Spinal cord (tissue), 9 donors: ENCODE measurements at regions not wholly inside any gene's neighbourhood (a gene's known extent, or its start where the extent isn't known, plus 50 kb on each side); places are given as distances from the start of the nearest gene placed in this dataset.
A peak's percentile ranks its signal among the peaks of the same experiment; 100 is the strongest.

Experiments
- DNase-seq, 6 donors: peaks; one replicate each; pipeline versions ENCODE4 v3.0.0 to v3.0.0-alpha.2; 2013 to 2015; ENCODE audit warnings: low spot score in 6 of 6, low read depth in 4 of 6
- H3K27ac ChIP-seq: one replicate; pipeline ENCODE4 v1.5.1; 2013; ENCODE audit warnings: low read depth, low read length, control low read depth
- H3K27me3 ChIP-seq: one replicate; pipeline ENCODE4 v1.6.1; 2013; ENCODE audit warnings: low read length; ENCODE audit not compliant: control insufficient read depth, insufficient read depth
- H3K36me3 ChIP-seq: one replicate; pipeline ENCODE4 v1.6.1; 2013; ENCODE audit warnings: low read length; ENCODE audit not compliant: control insufficient read depth, insufficient read depth
- H3K4me1 ChIP-seq: one replicate; pipeline ENCODE4 v1.6.1; 2013; ENCODE audit warnings: low read length; ENCODE audit not compliant: control insufficient read depth, insufficient read depth
- H3K4me3 ChIP-seq: one replicate; pipeline ENCODE4 v1.5.1; 2013; ENCODE audit warnings: low read depth, low read length, control low read depth
- H3K9me3 ChIP-seq: one replicate; pipeline ENCODE4 v1.6.1; 2013; ENCODE audit warnings: low read length; ENCODE audit not compliant: control insufficient read depth, insufficient read depth
- WGBS: methylation state at CpG from one replicate; pipeline ENCODE4 v1.1.5; 2013; ENCODE audit warnings: missing lambda C conversion rate; ENCODE audit not compliant: insufficient coverage; 5-methylcytosine and 5-hydroxymethylcytosine counted together
- donor health status: healthy.

DNA sequence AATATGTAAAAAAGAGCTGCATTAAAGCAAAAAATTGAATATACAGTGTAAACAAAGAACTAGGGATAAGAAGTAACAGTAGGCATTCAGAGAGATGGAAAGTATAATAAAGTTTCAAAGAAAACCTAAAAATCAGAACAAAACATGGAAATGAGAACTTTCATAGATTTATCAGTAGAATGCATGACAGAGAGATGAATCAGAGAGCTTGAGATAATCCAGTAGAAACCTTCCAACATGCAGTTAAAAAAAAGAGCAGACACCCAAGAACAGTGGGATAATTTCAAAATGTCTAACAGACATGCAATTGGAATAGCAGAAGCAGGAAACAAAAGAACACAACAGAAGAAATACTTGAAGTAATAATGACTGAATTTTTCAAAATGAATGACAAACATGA, 1384.2 kb downstream of the CDH11 start:
- Histone ChIP-seq H3K27me3 (no peaks in the 10 kb centered on the region), H3K9me3 (no peaks in the 10 kb centered on the region), H3K36me3 (no peaks in the 10 kb centered on the region), H3K4me1 (no peaks in the 10 kb centered on the region), H3K27ac (no peak overlapping the region), H3K4me3 (no peak overlapping the region)
- DNase-seq, result no peak

DNA sequence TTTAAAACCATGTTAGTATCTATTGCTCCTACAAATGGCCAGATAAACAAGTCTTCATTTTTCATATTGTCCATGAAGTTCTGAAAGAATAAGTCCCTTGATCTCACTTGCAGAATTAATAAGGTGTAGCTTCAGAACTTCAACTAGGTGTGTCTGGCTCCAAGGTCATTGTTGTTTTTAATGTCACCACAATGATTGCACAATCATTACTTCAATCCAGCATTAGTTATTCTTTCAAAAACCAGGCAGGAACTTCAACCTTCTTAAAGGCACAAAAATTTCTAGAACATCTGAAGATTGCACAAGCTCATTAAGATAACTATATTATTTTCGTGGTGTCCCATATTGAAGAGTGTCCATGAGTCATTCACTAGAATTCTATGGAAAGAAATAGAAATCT, 1386.4 kb downstream of the CDH11 start:
- no CpG with 5 or more reads among the region's 1 CpG for WGBS
- no peaks in the 10 kb centered on the region for H3K27me3 ChIP-seq
- no peak for DNase-seq

DNA sequence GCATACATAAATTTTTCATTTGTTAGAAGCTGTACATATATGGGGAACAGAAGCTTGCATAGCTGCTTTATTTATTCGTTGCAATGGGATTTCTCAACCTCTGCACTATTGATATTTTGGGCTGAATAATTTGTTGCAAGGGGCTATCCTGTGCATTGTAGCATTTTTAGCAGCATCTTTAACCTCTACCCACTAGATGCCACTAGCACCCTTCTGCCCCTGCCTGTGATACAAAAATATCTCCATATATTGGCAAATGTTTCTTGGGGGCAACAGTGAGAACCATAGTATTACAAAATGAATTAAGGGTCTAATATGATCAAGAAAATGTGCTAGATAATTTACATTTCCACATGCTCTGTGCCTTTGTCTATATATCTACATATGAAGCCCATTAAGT, 1401.0 kb downstream of the CDH11 start:
- peak in 2 of 6 donors; percentile 15 to 49 for DNase-seq
- 60% methylated on average over 1 of the region's 1 CpG for WGBS
- Histone ChIP-seq H3K9me3 (no peaks in the 10 kb centered on the region), H3K4me3 (no peak overlapping the region), H3K36me3 (no peaks in the 10 kb centered on the region), H3K27ac (no peak overlapping the region), H3K27me3 (no peaks in the 10 kb centered on the region), H3K4me1 (no peaks in the 10 kb centered on the region)

More for the DNA sequence above, 1386.4 kb downstream of the CDH11 start:
- Histone ChIP-seq H3K4me3 (no peak overlapping the region), H3K9me3 (no peaks in the 10 kb centered on the region), H3K36me3 (no peaks in the 10 kb centered on the region), H3K27ac (no peak overlapping the region), H3K4me1 (no peaks in the 10 kb centered on the region)

DNA sequence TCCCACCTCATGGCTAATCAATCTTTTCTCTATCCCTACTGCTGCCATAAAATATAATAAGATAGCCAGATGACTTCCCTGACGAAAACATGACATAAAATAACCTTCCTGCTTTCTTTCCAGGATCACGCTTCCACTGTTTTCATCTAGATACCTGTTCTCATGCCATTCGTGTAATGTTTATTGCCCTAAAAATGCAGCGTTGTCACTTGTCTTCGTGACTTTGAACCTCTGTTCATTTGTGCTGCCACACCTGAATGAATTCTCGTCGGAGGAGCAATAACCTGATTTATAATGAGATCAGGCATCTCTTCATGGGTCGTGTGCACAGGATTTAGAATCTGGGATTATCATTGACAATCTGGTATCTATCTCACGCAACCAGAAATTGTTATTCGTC, 1401.9 kb downstream of the CDH11 start:
- WGBS, result 78% methylated on average over 8 of the region's 10 CpGs
- DNase-seq, result peak in 1 of 6 donors; percentile 16
- Histone ChIP-seq H3K4me1 (no peaks in the 10 kb centered on the region), H3K9me3 (no peaks in the 10 kb centered on the region), H3K4me3 (no peak overlapping the region), H3K27ac (no peak overlapping the region), H3K36me3 (no peaks in the 10 kb centered on the region), H3K27me3 (no peaks in the 10 kb centered on the region)

DNA sequence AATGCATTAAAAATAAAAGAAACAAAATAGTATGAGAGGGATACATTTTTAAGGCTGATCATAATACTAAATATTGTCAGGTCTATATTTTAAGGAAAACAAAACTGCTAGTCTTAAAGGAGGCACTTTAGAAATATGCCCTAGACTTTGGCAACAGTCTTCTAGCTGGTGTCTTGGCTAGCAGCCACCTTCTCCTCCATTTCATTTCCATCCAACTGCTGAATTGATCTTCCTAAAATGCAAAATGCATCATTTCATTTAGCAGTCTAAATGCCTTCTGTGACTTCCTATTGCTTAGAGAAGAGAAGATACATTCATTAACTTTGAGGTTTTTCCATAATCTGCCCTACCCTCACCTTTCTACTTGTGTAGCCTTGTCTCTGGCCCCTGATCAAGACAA, 1404.1 kb downstream of the CDH11 start:
- no peaks in the 10 kb centered on the region for H3K9me3 ChIP-seq
- DNase-seq, result peak in 3 of 6 donors; percentile 14 to 90 (median 66)

DNA sequence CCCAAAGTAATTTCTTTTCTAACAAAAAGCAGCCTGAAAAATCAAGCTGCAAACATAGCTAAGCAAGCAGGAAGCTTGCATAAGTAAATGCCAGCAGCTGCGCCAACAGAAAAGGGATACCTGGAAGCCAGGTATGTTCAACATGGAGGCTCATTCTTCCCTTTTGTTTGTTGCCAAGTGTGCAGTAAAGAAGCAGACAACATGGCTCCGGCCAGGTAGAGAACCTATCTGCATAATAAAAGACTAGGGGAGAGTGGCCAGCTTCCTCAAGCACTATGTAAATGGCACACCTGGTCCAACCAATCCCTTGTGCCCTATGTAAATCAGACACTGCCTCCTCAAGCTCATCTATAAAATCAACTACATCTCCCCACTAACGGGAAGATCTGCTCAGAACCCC, 1407.0 kb downstream of the CDH11 start:
- DNase-seq, result no peak
- H3K9me3 ChIP-seq, result no peaks in the 10 kb centered on the region
- no peak overlapping the region for H3K27ac ChIP-seq
- H3K27me3 ChIP-seq, result no peaks in the 10 kb centered on the region
- H3K4me1 ChIP-seq, result no peaks in the 10 kb centered on the region
- no peak overlapping the region for H3K4me3 ChIP-seq
- H3K36me3 ChIP-seq, result no peaks in the 10 kb centered on the region
- 74% methylated on average over 3 of the region's 3 CpGs for WGBS

More for the DNA sequence above, 1404.1 kb downstream of the CDH11 start:
- H3K27ac ChIP-seq, result no peak overlapping the region
- no peaks in the 10 kb centered on the region for H3K4me1 ChIP-seq
- H3K27me3 ChIP-seq, result no peaks in the 10 kb centered on the region
- H3K4me3 ChIP-seq, result no peak overlapping the region
- no peaks in the 10 kb centered on the region for H3K36me3 ChIP-seq

DNA sequence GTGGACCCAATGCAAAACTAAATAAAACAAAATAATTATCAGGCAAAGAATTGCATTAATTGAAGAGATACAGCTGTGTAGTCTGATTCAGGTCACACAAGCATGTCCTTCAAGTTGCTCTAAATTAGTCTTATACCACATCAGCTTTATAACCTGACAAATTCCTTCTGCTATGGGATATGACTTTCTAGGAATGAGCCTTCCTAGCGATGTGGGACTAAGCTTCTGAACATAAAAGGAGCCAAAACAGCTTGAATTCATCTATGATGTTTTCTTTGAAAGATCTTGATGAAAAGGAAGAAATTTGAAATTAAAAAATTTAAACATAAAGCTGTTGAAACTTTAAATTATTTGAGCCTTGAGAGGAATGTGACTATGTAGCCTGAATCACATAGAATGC, 1409.1 kb downstream of the CDH11 start:
- no peak for DNase-seq

DNA sequence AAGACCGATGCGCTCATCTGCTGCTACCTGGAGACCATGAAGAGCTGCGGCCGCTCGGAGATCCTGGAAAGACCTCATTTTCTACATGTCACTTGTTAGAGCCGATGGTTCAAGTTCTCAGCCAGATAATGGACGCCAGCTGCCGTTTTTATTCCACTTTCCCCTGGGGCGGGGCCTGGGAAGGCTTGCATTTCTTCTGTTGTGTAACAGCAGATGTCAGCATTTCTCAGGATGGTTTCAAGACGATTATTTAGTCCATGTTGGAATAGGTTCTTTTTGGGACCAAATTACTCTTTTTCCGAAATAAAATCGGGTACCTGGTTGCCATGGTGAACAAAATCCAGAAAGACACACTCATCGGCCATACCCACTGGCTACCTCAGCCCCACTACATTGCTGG, 1418.3 kb downstream of the CDH11 start:
- no peaks in the 10 kb centered on the region for H3K9me3 ChIP-seq
- no peak overlapping the region for H3K27ac ChIP-seq
- DNase-seq, result no peak
- H3K36me3 ChIP-seq, result no peaks in the 10 kb centered on the region
- H3K4me3 ChIP-seq, result no peak overlapping the region
- no peaks in the 10 kb centered on the region for H3K4me1 ChIP-seq
- H3K27me3 ChIP-seq, result no peaks in the 10 kb centered on the region
- WGBS, result 98% methylated on average over 8 of the region's 13 CpGs

More for the DNA sequence above, 1409.1 kb downstream of the CDH11 start:
- H3K27ac ChIP-seq, result no peak overlapping the region
- H3K4me1 ChIP-seq, result no peaks in the 10 kb centered on the region
- H3K9me3 ChIP-seq, result no peaks in the 10 kb centered on the region
- no peaks in the 10 kb centered on the region for H3K36me3 ChIP-seq
- H3K27me3 ChIP-seq, result no peaks in the 10 kb centered on the region
- H3K4me3 ChIP-seq, result no peak overlapping the region
- no CpG with 5 or more reads among the region's 1 CpG for WGBS

DNA sequence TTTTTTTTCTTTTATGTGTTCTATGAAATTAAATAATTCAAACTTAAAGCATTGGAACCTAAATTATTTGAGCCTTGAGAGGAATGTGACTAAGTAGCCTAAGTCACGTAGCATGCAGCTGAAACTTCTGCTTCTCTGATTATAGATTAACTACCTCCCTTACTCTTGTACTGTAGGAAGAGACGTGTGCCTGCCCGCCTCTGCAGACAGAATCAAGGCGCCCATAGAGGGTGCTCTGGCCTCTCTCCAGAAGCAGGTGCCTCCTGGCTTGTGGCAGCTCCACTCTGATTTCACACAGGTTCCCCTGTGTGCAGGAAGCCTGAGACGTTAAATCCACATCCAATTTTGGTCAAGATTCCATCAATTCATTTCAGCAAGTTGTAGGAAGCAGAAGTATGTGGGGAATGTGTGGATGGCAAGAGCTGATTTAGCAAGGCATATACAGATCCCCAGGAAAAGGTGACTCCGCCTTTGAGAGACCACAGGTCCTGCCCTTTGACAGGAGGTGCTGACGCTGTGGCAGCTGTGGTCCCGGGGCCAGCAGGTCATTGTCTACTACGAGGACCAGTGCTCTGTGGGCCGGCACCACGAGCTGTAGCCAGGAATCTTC, 1418.8 kb downstream of the CDH11 start:
- DNase-seq, result peak in 1 of 6 donors; percentile 16
- H3K4me1 ChIP-seq, result no peaks in the 10 kb centered on the region
- no peak overlapping the region for H3K27ac ChIP-seq
- no peaks in the 10 kb centered on the region for H3K27me3 ChIP-seq
- no peaks in the 10 kb centered on the region for H3K36me3 ChIP-seq
- H3K4me3 ChIP-seq, result no peak overlapping the region
- 88% methylated on average over 7 of the region's 11 CpGs for WGBS
- no peaks in the 10 kb centered on the region for H3K9me3 ChIP-seq

DNA sequence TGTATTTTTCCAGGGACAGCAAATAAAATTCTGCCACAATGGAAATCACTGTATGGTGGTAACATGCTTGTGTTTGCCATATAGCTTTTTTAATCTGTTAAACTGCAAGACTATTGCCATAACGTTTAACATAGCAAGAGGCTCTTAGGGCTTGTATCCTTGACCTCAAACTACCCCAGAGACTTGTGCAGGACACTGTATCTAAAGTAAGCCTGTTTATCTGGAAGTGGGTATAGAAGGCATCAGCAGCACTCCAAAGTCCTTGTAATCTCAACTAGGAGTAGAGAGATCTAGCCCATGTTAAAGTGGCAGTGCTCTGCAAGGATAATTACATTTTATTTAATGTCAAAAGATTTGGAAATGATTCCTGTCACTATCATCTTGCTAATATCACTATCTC, 1424.1 kb downstream of the CDH11 start:
- Histone ChIP-seq H3K27ac (no peak overlapping the region), H3K36me3 (no peaks in the 10 kb centered on the region), H3K27me3 (no peaks in the 10 kb centered on the region), H3K4me3 (no peak overlapping the region), H3K4me1 (no peaks in the 10 kb centered on the region), H3K9me3 (no peaks in the 10 kb centered on the region)
- no CpG with 5 or more reads among the region's 1 CpG for WGBS
- no peak for DNase-seq
